ENCODE measurements at regions not wholly inside any gene's neighbourhood (a gene's known extent, or its start where the extent isn't known, plus 50 kb on each side); places are given as distances from the start of the nearest gene placed in this dataset.

- intact Hi-C loops (cut with micrococcal nuclease), result no loop called here
- CTCF ChIA-PET, result no interaction called here
- Histone ChIP-seq H2AFZ (ENCODE audit: low read depth, low read length, poor library complexity, severe bottlenecking) (no peak overlapping the region), H3K4me2 (ENCODE audit: low read length) (no peak overlapping the region), H4K20me1 (ENCODE audit: insufficient read depth) (no peaks in the 10 kb centered on the region), H3K9me3 (ENCODE audit: control insufficient read depth in 1 of 2, insufficient read depth in 1 of 2, low read depth in 1 of 2, low read length in 2 of 2) (no peaks in the 10 kb centered on the region), H3K36me3 (ENCODE audit: control insufficient read depth in 1 of 2, insufficient read depth in 2 of 2, low read length in 2 of 2) (no peaks in the 10 kb centered on the region), H3K79me2 (ENCODE audit: insufficient read depth, low read length) (no peaks in the 10 kb centered on the region), H3K9me2 (ENCODE audit: insufficient read depth) (0 out of 2 replicates have a peak, but pooled peaks cover 4% of the 10 kb centered on the region), H3K4me1 (ENCODE audit: control insufficient read depth in 1 of 2, insufficient read depth in 2 of 2, low read length in 2 of 2) (no peaks in the 10 kb centered on the region), H3K4me3 (replicated peaks in 1 of 2; ENCODE audit: low read depth in 1 of 2, low read length in 2 of 2) (no peak overlapping the region), H3K9ac (ENCODE audit: low read length) (no peak overlapping the region), H3K27ac (ENCODE audit: low read depth, low read length) (no peak overlapping the region), H3K27me3 (ENCODE audit: insufficient read depth, low read length) (no peaks in the 10 kb centered on the region)
- POLR2A ChIA-PET, result no interaction called here
- TF ChIP-seq ZFX (IDR thresholded peaks at IDR 0.05), result no peak
- TF ChIP-seq EGR1 (IDR thresholded peaks at IDR 0.05; ENCODE audit: low read depth), result no peak
- TF ChIP-seq CTCF (IDR thresholded peaks at IDR 0.05 in 2 of 3, conservative IDR thresholded peaks at IDR 0.05 in 1 of 3; ENCODE audit: borderline replicate concordance in 1 of 3, insufficient read depth in 1 of 3, low read depth in 2 of 3, low read length in 2 of 3), result no peak
- no peak for TF ChIP-seq FOSL1 (IDR thresholded peaks at IDR 0.05; ENCODE audit: low read depth)
- TF ChIP-seq POLR2A (IDR thresholded peaks at IDR 0.05; ENCODE audit: borderline replicate concordance, extremely low read depth, insufficient read depth, insufficient read length), result no peak
- no peak for TF ChIP-seq ZNF274 (IDR thresholded peaks at IDR 0.05; ENCODE audit: low read depth, low read length)
- TF ChIP-seq EZH2phosphoT487 (IDR thresholded peaks at IDR 0.05; ENCODE audit: borderline replicate concordance), result no peak
- no peak for TF ChIP-seq TCF7L2 (IDR thresholded peaks at IDR 0.05; ENCODE audit: borderline replicate concordance, extremely low read depth, insufficient read depth, insufficient read length)
- no peak for TF ChIP-seq MAX (IDR thresholded peaks at IDR 0.05)
- no peak for TF ChIP-seq ATF3 (IDR thresholded peaks at IDR 0.05)
- TF ChIP-seq YY1 (IDR thresholded peaks at IDR 0.05; ENCODE audit: extremely low read depth, insufficient replicate concordance, low read depth, low read length), result no peak
- no peak for TF ChIP-seq SP1 (IDR thresholded peaks at IDR 0.05; ENCODE audit: low read depth)
- no peak for TF ChIP-seq CEBPB (IDR thresholded peaks at IDR 0.05; ENCODE audit: low read depth)
- no peak for TF ChIP-seq RAD21 (IDR thresholded peaks at IDR 0.05; ENCODE audit: low read depth)
- no peak for TF ChIP-seq SIN3A (IDR thresholded peaks at IDR 0.05; ENCODE audit: low read depth)
- RAD21 ChIA-PET (ENCODE audit: low non-redundant PET in 1 of 2, low total read pairs in 2 of 2, uncharacterized antibody in 2 of 2, unreplicated experiment in 2 of 2), result no interaction called here
- no TSS peak for BruUV-seq (replicated peaks)
- ATAC-seq, result no peak
- DNase-seq (ENCODE audit: low read depth, low spot score), result no peak
Observed at GRCh38 chr13:64480211-64480610, 2749.9 kb downstream of the PCDH9 start.

Data from HCT116 (cell line).